K562 (cell line): ENCODE measurements at regions not wholly inside any gene's neighbourhood (a gene's known extent, or its start where the extent isn't known, plus 50 kb on each side); places are given as distances from the start of the nearest gene placed in this dataset.

Experiments
- ATAC-seq: fragments of 200-7000 bp; cut with Tn5 transposase; 3 replicates; pipeline ENCODE4 v1.9.1; 2020; ENCODE audit warnings: moderate library complexity
- BruUV-seq: library from RNA; stranded (reverse); fragments of 400-500 nt; replicated peaks from 2 replicates; lab custom pipeline; 2021; lab: Mats Ljungman, UMichigan
- CTCF ChIA-PET: fragments of 300-600 bp; formaldehyde crosslinking; extraction: SDS; loops from one replicate; lab custom pipeline; 2021; ENCODE audit warnings: low intra/inter-chr PET ratio; lab: Yijun Ruan, JAX
- POLR2A ChIA-PET: fragments of 300-600, 350-650 bp; sonication (Branson Sonifier 250); formaldehyde crosslinking; extraction: SDS; loops from one replicate; lab custom pipeline; 2021; ENCODE audit warnings: antibody characterized with exemption, inconsistent platforms; lab: Yijun Ruan, JAX
- DNase-seq, 4 experiments: peaks; one replicate each; pipeline versions ENCODE4 v3.0.0 to v3.0.0-alpha.2; 2011 to 2018; ENCODE audit warnings: low spot score in 3 of 4, mixed read lengths in 3 of 4; ENCODE audit errors: extremely low read depth in 1 of 4
- FAIRE-seq: peaks from 2 replicates; lab custom pipeline; 2011; peaks lifted over from hg19 to GRCh38; lab: Jason Lieb, UNC
- H2AFZ ChIP-seq: 2 replicates; pipeline ENCODE4 v1.6.0; 2011; ENCODE audit warnings: low read depth, low read length, control low read depth, inconsistent platforms
- H3K27ac ChIP-seq: fragments of 200-600 bp; 3 replicates; pipeline ENCODE4 v1.8.0; 2011; ENCODE audit warnings: low read depth, mild to moderate bottlenecking, control low read depth, inconsistent platforms, low read length, moderate library complexity, mixed read lengths; ENCODE audit errors: extremely low read depth
- H3K27me3 ChIP-seq, 2 experiments: fragments of 300-600 bp in 1 of 2; 2 replicates in 1 of 2; 3 replicates in 1 of 2; pipeline versions ENCODE4 v1.6.0 to v1.8.0; 2011; ENCODE audit warnings: inconsistent platforms in 2 of 2, low read length in 2 of 2, mild to moderate bottlenecking in 1 of 2, mixed read lengths in 1 of 2, moderate library complexity in 1 of 2; ENCODE audit not compliant: control insufficient read depth in 2 of 2, insufficient read depth in 2 of 2
- H3K36me3 ChIP-seq: fragments of 300-600 bp; 3 replicates; pipeline ENCODE4 v1.8.0; 2011; ENCODE audit warnings: mild to moderate bottlenecking, low read length, inconsistent platforms; ENCODE audit not compliant: control insufficient read depth, insufficient read depth
- H3K4me1 ChIP-seq, 2 experiments: fragments of 200-600 bp in 1 of 2; replicated peaks in 1 of 2; 2 replicates in 1 of 2; 3 replicates in 1 of 2; pipeline versions ENCODE4 v1.5.1 to v1.8.0; 2011; ENCODE audit warnings: inconsistent platforms in 2 of 2, low read length in 2 of 2, mild to moderate bottlenecking in 1 of 2, mixed read lengths in 1 of 2, moderate library complexity in 1 of 2; ENCODE audit not compliant: control insufficient read depth in 2 of 2, insufficient read depth in 2 of 2
- H3K4me2 ChIP-seq: 2 replicates; pipeline ENCODE4 v1.6.1; 2011; ENCODE audit warnings: low read length, control low read depth, inconsistent platforms, mixed read lengths; ENCODE audit not compliant: insufficient read depth
- H3K4me3 ChIP-seq: fragments of 200-600 bp; sonication (generic), shearing (Covaris generic); 2 replicates; pipeline ENCODE4 v1.5.1; 2016; ENCODE audit warnings: control low read depth, inconsistent platforms
- H3K79me2 ChIP-seq: fragments of 200-600 bp; 3 replicates; pipeline ENCODE4 v1.8.0; 2011; ENCODE audit warnings: low read length, inconsistent platforms; ENCODE audit not compliant: control insufficient read depth, insufficient read depth
- H3K9ac ChIP-seq, 2 experiments: 2 replicates each; pipeline versions ENCODE4 v1.6.0 to v1.6.1; 2011; ENCODE audit warnings: low read depth in 2 of 2, low read length in 2 of 2, control low read depth in 1 of 2, inconsistent platforms in 1 of 2, mild to moderate bottlenecking in 1 of 2, mixed read lengths in 1 of 2; ENCODE audit not compliant: insufficient read depth in 1 of 2
- H3K9me1 ChIP-seq: one replicate; pipeline ENCODE4 v1.6.0; 2011; ENCODE audit warnings: inconsistent platforms, mild to moderate bottlenecking, low read length, moderate library complexity; ENCODE audit not compliant: control insufficient read depth, insufficient read depth
- H3K9me3 ChIP-seq: replicated peaks from 2 replicates; pipeline ENCODE4 v1.5.1; 2011; ENCODE audit warnings: low read depth, low read length, inconsistent platforms; ENCODE audit not compliant: control insufficient read depth, insufficient read depth
- H4K20me1 ChIP-seq: replicated peaks from 2 replicates; pipeline ENCODE4 v1.6.1; 2011; ENCODE audit warnings: low read length, inconsistent platforms, mixed read lengths; ENCODE audit not compliant: control insufficient read depth, insufficient read depth
- FIP1L1 ChIP-seq: fragments of 200-400 bp; formaldehyde crosslinking; IDR thresholded peaks from 2 replicates; pipeline ENCODE4 v1.6.1; 2018; ENCODE audit warnings: mild to moderate bottlenecking, low read depth, low read length; ENCODE audit not compliant: poor library complexity, severe bottlenecking
- HNRNPL ChIP-seq: fragments of 200-400 bp; formaldehyde crosslinking; IDR thresholded peaks from 2 replicates; pipeline ENCODE4 v1.6.1; 2017; ENCODE audit warnings: low read depth, mild to moderate bottlenecking, low read length
- MED1 ChIP-seq: sonication (generic); formaldehyde crosslinking; IDR thresholded peaks from 2 replicates; pipeline ENCODE4 v1.8.1; 2023; ENCODE audit warnings: missing genetic modification reagents, borderline replicate concordance
- NCOA1 ChIP-seq: fragments of 450-650 bp; IDR thresholded peaks from 2 replicates; pipeline ENCODE4 v1.6.1; 2016; ENCODE audit warnings: low read depth
- PURB ChIP-seq: sonication (generic); formaldehyde crosslinking; IDR thresholded peaks from 2 replicates; pipeline ENCODE4 v1.9.0; 2021; ENCODE audit warnings: low read depth, mild to moderate bottlenecking, missing genetic modification reagents
- ZFP30 ChIP-seq: fragments of 250-450 bp; sonication (Bioruptor Pico); IDR thresholded peaks from 2 replicates; pipeline ENCODE4 v1.8.0; 2022; ENCODE audit warnings: moderate library complexity, mild to moderate bottlenecking, inconsistent platforms, borderline replicate concordance
- ZNF146 ChIP-seq: IDR thresholded peaks from one replicate; pipeline ENCODE4 v1.6.1; 2018; ENCODE audit warnings: missing compliant biosample characterization; ENCODE audit not compliant: unreplicated experiment
- ZNF224 ChIP-seq: sonication (generic); formaldehyde crosslinking; IDR thresholded peaks from 2 replicates; pipeline ENCODE4 v1.8.0; 2022; ENCODE audit warnings: mild to moderate bottlenecking, missing genetic modification reagents
- ZNF668 ChIP-seq: fragments of 250-450 bp; sonication (Bioruptor Pico); IDR thresholded peaks from 2 replicates; pipeline ENCODE4 v1.8.0; 2022; ENCODE audit warnings: mild to moderate bottlenecking, inconsistent platforms
- WGBS: fragments of 100-300 bp; shearing (Covaris generic); methylation state at CpG from one replicate; pipeline ENCODE4 v1.1.6; 2016; ENCODE audit warnings: low coverage, mixed read lengths; ENCODE audit not compliant: insufficient coverage; ENCODE audit errors: missing lambda C conversion rate; 5-methylcytosine and 5-hydroxymethylcytosine counted together
- in situ Hi-C: fragments of 300-500 bp; cut with MboI; formaldehyde crosslinking; loops from 4 replicates; pipeline ENCODE4 v1.15.0; 2018; ENCODE audit warnings: inconsistent platforms, mixed read lengths
- intact Hi-C: fragments of 100-400 bp; cut with micrococcal nuclease; formaldehyde crosslinking; loops from 2 replicates; pipeline ENCODE4 v1.14.2; 2022
- TF ChIP-seq, protein P1 (sequence below): sonication (generic); formaldehyde crosslinking; IDR thresholded peaks from 2 replicates; pipeline ENCODE4 v1.8.1; 2022; ENCODE audit warnings: missing genetic modification reagents
- TF ChIP-seq, protein P2 (sequence below): fragments of 450-650 bp; IDR thresholded peaks from 2 replicates; pipeline ENCODE4 v1.6.1; 2016; ENCODE audit warnings: low read depth, mild to moderate bottlenecking, moderate library complexity
- TF ChIP-seq, protein P3 (sequence below): fragments of 250-450 bp; sonication (Bioruptor Pico); IDR thresholded peaks from 2 replicates; pipeline ENCODE4 v1.8.0; 2022; ENCODE audit warnings: inconsistent platforms
- TF ChIP-seq, protein P4 (sequence below), 2 experiments: fragments of 450-650 bp in 1 of 2; sonication (generic) in 1 of 2; formaldehyde crosslinking; conservative IDR thresholded peaks; 2 replicates each; pipeline versions ENCODE4 v1.4.0 to v1.8.1; 2020 to 2022; ENCODE audit warnings: mild to moderate bottlenecking in 1 of 2, missing genetic modification reagents in 1 of 2
- TF ChIP-seq, protein P5 (sequence below): fragments of 450-650 bp; IDR thresholded peaks from 2 replicates; pipeline ENCODE4 v1.6.1; 2017; ENCODE audit warnings: mild to moderate bottlenecking, moderate library complexity
- TF ChIP-seq, protein P6 (sequence below): fragments of 450-650 bp; IDR thresholded peaks from 2 replicates; pipeline ENCODE4 v1.6.1; 2018; ENCODE audit warnings: mild to moderate bottlenecking, low read depth; ENCODE audit not compliant: partially characterized antibody

DNA sequence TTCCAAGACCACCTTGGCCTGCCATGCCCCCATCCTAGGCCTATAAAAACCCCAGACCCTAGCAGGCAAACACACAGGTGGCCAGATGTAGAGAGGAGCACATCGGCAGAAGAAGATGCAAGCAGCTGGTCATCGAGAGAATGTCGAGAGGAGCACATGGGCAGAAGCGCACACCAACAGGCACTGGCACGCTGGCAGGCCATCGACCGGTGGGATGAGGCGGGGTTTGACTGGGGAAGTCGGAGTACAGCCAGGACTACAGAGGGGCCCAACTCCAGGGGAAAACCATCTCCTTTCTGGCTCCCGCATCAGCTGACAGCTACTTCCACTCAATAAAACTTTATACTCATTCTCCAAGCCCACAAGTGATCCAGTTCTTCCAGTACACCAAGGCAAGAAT is 283.1 kb upstream of the RGMB start:
- ChIA-PET POLR2A (no interaction called here), CTCF (no interaction called here)
- Histone ChIP-seq H3K4me1 (no peaks in the 10 kb centered on the region), H3K79me2 (no peaks in the 10 kb centered on the region), H3K9ac (no peak overlapping the region), H3K9me1 (no peaks in the 10 kb centered on the region), H3K9me3 (no peaks in the 10 kb centered on the region), H3K27me3 (no peaks in the 10 kb centered on the region), H3K4me2 (no peak overlapping the region), H3K36me3 (no peaks in the 10 kb centered on the region), H3K27ac (no peak overlapping the region), H3K4me3 (no peak overlapping the region), H2AFZ (no peak overlapping the region), H4K20me1 (no peaks in the 10 kb centered on the region)
- FAIRE-seq (no peak), ATAC-seq (no peak), DNase-seq (no peak)
- BruUV-seq, result no TSS peak
- intact Hi-C loops (no loop called here), in situ Hi-C loops (no loop called here)
- WGBS, result 0% methylated on average over 10 of the region's 10 CpGs
- TF ChIP-seq ZNF668 (CRISPR knock-in tag), result no peak
- TF ChIP-seq ZNF224, result no peak
- TF ChIP-seq ZFP30 (CRISPR knock-in tag), result no peak
- TF ChIP-seq, protein P1, sequence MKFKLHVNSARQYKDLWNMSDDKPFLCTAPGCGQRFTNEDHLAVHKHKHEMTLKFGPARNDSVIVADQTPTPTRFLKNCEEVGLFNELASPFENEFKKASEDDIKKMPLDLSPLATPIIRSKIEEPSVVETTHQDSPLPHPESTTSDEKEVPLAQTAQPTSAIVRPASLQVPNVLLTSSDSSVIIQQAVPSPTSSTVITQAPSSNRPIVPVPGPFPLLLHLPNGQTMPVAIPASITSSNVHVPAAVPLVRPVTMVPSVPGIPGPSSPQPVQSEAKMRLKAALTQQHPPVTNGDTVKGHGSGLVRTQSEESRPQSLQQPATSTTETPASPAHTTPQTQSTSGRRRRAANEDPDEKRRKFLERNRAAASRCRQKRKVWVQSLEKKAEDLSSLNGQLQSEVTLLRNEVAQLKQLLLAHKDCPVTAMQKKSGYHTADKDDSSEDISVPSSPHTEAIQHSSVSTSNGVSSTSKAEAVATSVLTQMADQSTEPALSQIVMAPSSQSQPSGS (CRISPR knock-in tag), result no peak
- TF ChIP-seq, protein P2, sequence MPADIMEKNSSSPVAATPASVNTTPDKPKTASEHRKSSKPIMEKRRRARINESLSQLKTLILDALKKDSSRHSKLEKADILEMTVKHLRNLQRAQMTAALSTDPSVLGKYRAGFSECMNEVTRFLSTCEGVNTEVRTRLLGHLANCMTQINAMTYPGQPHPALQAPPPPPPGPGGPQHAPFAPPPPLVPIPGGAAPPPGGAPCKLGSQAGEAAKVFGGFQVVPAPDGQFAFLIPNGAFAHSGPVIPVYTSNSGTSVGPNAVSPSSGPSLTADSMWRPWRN, result no peak
- TF ChIP-seq, protein P3, sequence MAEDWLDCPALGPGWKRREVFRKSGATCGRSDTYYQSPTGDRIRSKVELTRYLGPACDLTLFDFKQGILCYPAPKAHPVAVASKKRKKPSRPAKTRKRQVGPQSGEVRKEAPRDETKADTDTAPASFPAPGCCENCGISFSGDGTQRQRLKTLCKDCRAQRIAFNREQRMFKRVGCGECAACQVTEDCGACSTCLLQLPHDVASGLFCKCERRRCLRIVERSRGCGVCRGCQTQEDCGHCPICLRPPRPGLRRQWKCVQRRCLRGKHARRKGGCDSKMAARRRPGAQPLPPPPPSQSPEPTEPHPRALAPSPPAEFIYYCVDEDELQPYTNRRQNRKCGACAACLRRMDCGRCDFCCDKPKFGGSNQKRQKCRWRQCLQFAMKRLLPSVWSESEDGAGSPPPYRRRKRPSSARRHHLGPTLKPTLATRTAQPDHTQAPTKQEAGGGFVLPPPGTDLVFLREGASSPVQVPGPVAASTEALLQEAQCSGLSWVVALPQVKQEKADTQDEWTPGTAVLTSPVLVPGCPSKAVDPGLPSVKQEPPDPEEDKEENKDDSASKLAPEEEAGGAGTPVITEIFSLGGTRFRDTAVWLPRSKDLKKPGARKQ (CRISPR knock-in tag), result no peak
- no peak for TF ChIP-seq ZNF146 (CRISPR knock-in tag)
- TF ChIP-seq FIP1L1, result no peak
- no peak for TF ChIP-seq HNRNPL
- TF ChIP-seq, protein P4, sequence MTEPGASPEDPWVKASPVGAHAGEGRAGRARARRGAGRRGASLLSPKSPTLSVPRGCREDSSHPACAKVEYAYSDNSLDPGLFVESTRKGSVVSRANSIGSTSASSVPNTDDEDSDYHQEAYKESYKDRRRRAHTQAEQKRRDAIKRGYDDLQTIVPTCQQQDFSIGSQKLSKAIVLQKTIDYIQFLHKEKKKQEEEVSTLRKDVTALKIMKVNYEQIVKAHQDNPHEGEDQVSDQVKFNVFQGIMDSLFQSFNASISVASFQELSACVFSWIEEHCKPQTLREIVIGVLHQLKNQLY (CRISPR knock-in tag; conservative IDR thresholded peaks at IDR 0.05), result no peak
- TF ChIP-seq, protein P5, sequence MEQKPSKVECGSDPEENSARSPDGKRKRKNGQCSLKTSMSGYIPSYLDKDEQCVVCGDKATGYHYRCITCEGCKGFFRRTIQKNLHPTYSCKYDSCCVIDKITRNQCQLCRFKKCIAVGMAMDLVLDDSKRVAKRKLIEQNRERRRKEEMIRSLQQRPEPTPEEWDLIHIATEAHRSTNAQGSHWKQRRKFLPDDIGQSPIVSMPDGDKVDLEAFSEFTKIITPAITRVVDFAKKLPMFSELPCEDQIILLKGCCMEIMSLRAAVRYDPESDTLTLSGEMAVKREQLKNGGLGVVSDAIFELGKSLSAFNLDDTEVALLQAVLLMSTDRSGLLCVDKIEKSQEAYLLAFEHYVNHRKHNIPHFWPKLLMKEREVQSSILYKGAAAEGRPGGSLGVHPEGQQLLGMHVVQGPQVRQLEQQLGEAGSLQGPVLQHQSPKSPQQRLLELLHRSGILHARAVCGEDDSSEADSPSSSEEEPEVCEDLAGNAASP, result no peak
- TF ChIP-seq, protein P6, sequence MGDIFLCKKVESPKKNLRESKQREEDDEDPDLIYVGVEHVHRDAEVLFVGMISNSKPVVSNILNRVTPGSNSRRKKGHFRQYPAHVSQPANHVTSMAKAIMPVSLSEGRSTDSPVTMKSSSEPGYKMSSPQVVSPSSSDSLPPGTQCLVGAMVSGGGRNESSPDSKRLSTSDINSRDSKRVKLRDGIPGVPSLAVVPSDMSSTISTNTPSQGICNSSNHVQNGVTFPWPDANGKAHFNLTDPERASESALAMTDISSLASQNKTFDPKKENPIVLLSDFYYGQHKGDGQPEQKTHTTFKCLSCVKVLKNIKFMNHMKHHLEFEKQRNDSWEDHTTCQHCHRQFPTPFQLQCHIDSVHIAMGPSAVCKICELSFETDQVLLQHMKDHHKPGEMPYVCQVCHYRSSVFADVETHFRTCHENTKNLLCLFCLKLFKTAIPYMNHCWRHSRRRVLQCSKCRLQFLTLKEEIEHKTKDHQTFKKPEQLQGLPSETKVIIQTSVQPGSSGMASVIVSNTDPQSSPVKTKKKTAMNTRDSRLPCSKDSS, result no peak
- no peak for TF ChIP-seq MED1 (CRISPR knock-in tag)
- TF ChIP-seq PURB (CRISPR knock-in tag), result no peak
- TF ChIP-seq NCOA1, result no peak
